ENCODE measurements at regions not wholly inside any gene's neighbourhood (a gene's known extent, or its start where the extent isn't known, plus 50 kb on each side); places are given as distances from the start of the nearest gene placed in this dataset.

GRCh38 chr2:128797533-128797932 lies 478.9 kb upstream of the HS6ST1 start:
- ATAC-seq = no peak
- H3K27ac ChIP-seq = no peak overlapping the region
- H3K4me1 ChIP-seq = no peaks in the 10 kb centered on the region
- no peaks in the 10 kb centered on the region for H3K27me3 ChIP-seq
- TF ChIP-seq POLR2AphosphoS5 (IDR thresholded peaks at IDR 0.05) = no peak
- H3K36me3 ChIP-seq = no peaks in the 10 kb centered on the region
- H3K4me3 ChIP-seq = no peak overlapping the region
- no peaks in the 10 kb centered on the region for H3K9me3 ChIP-seq
- 83 to 84% methylated on average over 1 to 4 of the region's 7 CpGs for WGBS, 2 donors (ENCODE audit: low coverage in 1 of 2)

- Histone ChIP-seq H3K9me3 (no peaks in the 10 kb centered on the region), H3K4me1 (no peaks in the 10 kb centered on the region), H3K27me3 (no peaks in the 10 kb centered on the region), H3K36me3 (no peaks in the 10 kb centered on the region), H3K4me3 (no peak overlapping the region), H3K27ac (no peak overlapping the region)
- TF ChIP-seq POLR2AphosphoS5 (IDR thresholded peaks at IDR 0.05) (no peak), EP300 (IDR thresholded peaks at IDR 0.05) (no peak)
- ATAC-seq = no peak
- 62 to 83% methylated on average over 5 to 6 of the region's 6 CpGs for WGBS, 2 donors (ENCODE audit: low coverage in 1 of 2)
Measured at GRCh38 chr2:128797937-128798336, 479.3 kb upstream of the HS6ST1 start.

GRCh38 chr2:128798502-128799283 lies 480.0 kb upstream of the HS6ST1 start:
- no peak for ATAC-seq
- Histone ChIP-seq H3K36me3 (no peaks in the 10 kb centered on the region), H3K27me3 (no peaks in the 10 kb centered on the region), H3K4me3 (no peak overlapping the region), H3K27ac (no peak overlapping the region), H3K4me1 (no peaks in the 10 kb centered on the region), H3K9me3 (no peaks in the 10 kb centered on the region)
- no peak for TF ChIP-seq POLR2A (IDR thresholded peaks at IDR 0.05)
- TF ChIP-seq POLR2AphosphoS5 (IDR thresholded peaks at IDR 0.05) = no peak
- TF ChIP-seq CTCF (IDR thresholded peaks at IDR 0.05) = no peak
- no peak for TF ChIP-seq EP300 (IDR thresholded peaks at IDR 0.05)
- 60 to 79% methylated on average over 5 to 8 of the region's 9 CpGs for WGBS, 2 donors (ENCODE audit: low coverage in 1 of 2)

- no peaks in the 10 kb centered on the region for H3K4me1 ChIP-seq
- no peaks in the 10 kb centered on the region for H3K9me3 ChIP-seq
- no peak overlapping the region for H3K27ac ChIP-seq
- no peaks in the 10 kb centered on the region for H3K36me3 ChIP-seq
- H3K4me3 ChIP-seq = no peak overlapping the region
- TF ChIP-seq EP300 (IDR thresholded peaks at IDR 0.05) = no peak
- no peak for TF ChIP-seq CTCF (IDR thresholded peaks at IDR 0.05)
- no peak for TF ChIP-seq POLR2AphosphoS5 (IDR thresholded peaks at IDR 0.05)
- WGBS, 2 donors (ENCODE audit: low coverage in 1 of 2) = 56% methylated on average over 1 of the region's 1 CpG; no CpG with 5 or more reads in 1 of the 2 donors
- no peak for ATAC-seq
- H3K27me3 ChIP-seq = no peaks in the 10 kb centered on the region
Measured at GRCh38 chr2:128799284-128799552, 480.6 kb upstream of the HS6ST1 start.

- ATAC-seq = no peak
- no peak for TF ChIP-seq CTCF (IDR thresholded peaks at IDR 0.05)
- TF ChIP-seq POLR2A (IDR thresholded peaks at IDR 0.05) = no peak
- no peak for TF ChIP-seq EP300 (IDR thresholded peaks at IDR 0.05)
- TF ChIP-seq POLR2AphosphoS5 (IDR thresholded peaks at IDR 0.05) = no peak
- Histone ChIP-seq H3K4me1 (no peaks in the 10 kb centered on the region), H3K36me3 (no peaks in the 10 kb centered on the region), H3K4me3 (no peak overlapping the region), H3K27me3 (no peaks in the 10 kb centered on the region), H3K27ac (no peak overlapping the region), H3K9me3 (no peaks in the 10 kb centered on the region)
- 75 to 85% methylated on average over 2 of the region's 2 CpGs for WGBS, 2 donors (ENCODE audit: low coverage in 1 of 2)
Measured at GRCh38 chr2:128799730-128800129, 481.1 kb upstream of the HS6ST1 start.

GRCh38 chr2:128801576-128801975 lies 482.9 kb upstream of the HS6ST1 start:
- Histone ChIP-seq H3K4me1 (no peaks in the 10 kb centered on the region), H3K27me3 (no peaks in the 10 kb centered on the region), H3K9me3 (no peaks in the 10 kb centered on the region), H3K4me3 (no peak overlapping the region), H3K27ac (no peak overlapping the region), H3K36me3 (no peaks in the 10 kb centered on the region)
- no peak for ATAC-seq
- WGBS, 2 donors (ENCODE audit: low coverage in 1 of 2) = 58 to 72% methylated on average over 1 of the region's 1 CpG
- TF ChIP-seq POLR2A (IDR thresholded peaks at IDR 0.05) (no peak), EP300 (IDR thresholded peaks at IDR 0.05) (no peak), CTCF (IDR thresholded peaks at IDR 0.05) (no peak), POLR2AphosphoS5 (IDR thresholded peaks at IDR 0.05) (no peak)

Measured in gastroesophageal sphincter (tissue), 4 donors.